ENCODE measurements at regions not wholly inside any gene's neighbourhood (a gene's known extent, or its start where the extent isn't known, plus 50 kb on each side); places are given as distances from the start of the nearest gene placed in this dataset.

DNA sequence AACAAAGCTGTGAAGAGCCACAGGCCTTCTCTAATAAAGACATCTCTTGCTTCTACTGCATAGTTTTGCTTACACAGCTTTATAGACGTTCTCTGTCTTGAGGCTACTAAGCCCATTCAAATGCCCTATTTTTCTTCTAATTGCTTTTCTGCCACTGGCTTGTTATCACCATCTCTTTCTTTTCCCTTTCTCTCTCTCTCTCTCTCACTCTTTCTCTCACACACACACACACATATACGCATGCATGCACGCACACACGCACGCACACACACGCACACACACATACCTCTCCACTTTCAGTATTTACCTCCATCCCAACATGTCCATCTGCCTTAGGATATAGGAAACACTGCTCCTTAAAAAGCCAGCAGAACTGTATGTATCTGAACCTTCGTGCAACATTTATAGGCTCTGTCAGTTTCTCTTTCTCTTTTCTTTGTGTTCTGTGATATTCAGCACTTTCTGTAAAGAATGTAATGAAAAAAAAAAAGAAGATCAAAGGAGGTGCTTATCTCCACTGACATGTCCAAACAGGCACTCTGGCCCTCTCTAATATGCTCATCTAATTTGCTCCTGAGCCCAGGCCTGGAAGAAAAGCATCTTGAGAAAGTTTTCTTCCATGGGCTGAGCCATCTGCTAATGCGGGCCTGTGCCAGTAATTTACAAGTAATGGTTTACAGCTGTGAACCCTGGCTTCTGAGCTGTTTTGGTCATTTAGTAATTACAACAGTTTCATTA is 1046.7 kb upstream of the MAP3K7 start:
- TF ChIP-seq CTCF (conservative IDR thresholded peaks at IDR 0.05) = no peak
- TF ChIP-seq EZH2 (IDR thresholded peaks at IDR 0.05; ENCODE audit: low read depth) = no peak
